ENCODE measurements at regions not wholly inside any gene's neighbourhood (a gene's known extent, or its start where the extent isn't known, plus 50 kb on each side); places are given as distances from the start of the nearest gene placed in this dataset.

GRCh38 chr1:63230722-63231121, 91.6 kb upstream of the FOXD3 start:
- Histone ChIP-seq H3K27ac (ENCODE audit: low read depth, low read length, poor library complexity, severe bottlenecking) (no peak overlapping the region), H3K9me3 (ENCODE audit: low read length) (no peaks in the 10 kb centered on the region), H3K36me3 (ENCODE audit: insufficient read depth, low read length) (no peaks in the 10 kb centered on the region), H3K4me1 (ENCODE audit: insufficient read depth, low read length, poor library complexity, severe bottlenecking) (no peaks in the 10 kb centered on the region), H3K4me3 (ENCODE audit: low read depth, low read length, poor library complexity, severe bottlenecking) (no peak overlapping the region), H3K4me2 (ENCODE audit: low read length) (no peak overlapping the region), H3K9me2 (ENCODE audit: insufficient read depth, low read length) (no peaks in the 10 kb centered on the region), H2AFZ (ENCODE audit: low read length) (no peak overlapping the region), H4K20me1 (ENCODE audit: insufficient read depth, low read length) (no peaks in the 10 kb centered on the region), H3K79me2 (ENCODE audit: insufficient read depth, low read depth, low read length) (no peaks in the 10 kb centered on the region)
- ChIA-PET POLR2A (interaction anchor here (0.6 to 0.7 kb wide), 3 partner anchors 8 to 428 kb away, joined by 4 read pairs; no protein-coding TSS in a partner anchor), CTCF (ENCODE audit: unreplicated experiment) (no interaction called here)
- no peak for DNase-seq (ENCODE audit: low spot score)
- BruUV-seq (replicated peaks): no TSS peak
- intact Hi-C loops (cut with micrococcal nuclease; ENCODE audit: unreplicated experiment): no loop called here
- TF ChIP-seq EZH2phosphoT487 (IDR thresholded peaks at IDR 0.05; ENCODE audit: borderline replicate concordance, low read depth, low read length) (no peak), CTCF (conservative IDR thresholded peaks at IDR 0.05; ENCODE audit: low read length) (no peak)

GRCh38 chr1:63238721-63239120, 83.6 kb upstream of the FOXD3 start:
- H3K4me2 ChIP-seq (ENCODE audit: low read length): no peak overlapping the region
- intact Hi-C loops (cut with micrococcal nuclease; ENCODE audit: unreplicated experiment): no loop called here

More at GRCh38 chr1:63238721-63239120, 83.6 kb upstream of the FOXD3 start:
- Histone ChIP-seq H3K27ac (ENCODE audit: low read depth, low read length, poor library complexity, severe bottlenecking) (no peak overlapping the region), H3K36me3 (ENCODE audit: insufficient read depth, low read length) (no peaks in the 10 kb centered on the region), H3K4me1 (ENCODE audit: insufficient read depth, low read length, poor library complexity, severe bottlenecking) (no peaks in the 10 kb centered on the region), H3K9me3 (ENCODE audit: low read length) (no peaks in the 10 kb centered on the region), H3K4me3 (ENCODE audit: low read depth, low read length, poor library complexity, severe bottlenecking) (no peak overlapping the region), H2AFZ (ENCODE audit: low read length) (no peak overlapping the region), H3K9me2 (ENCODE audit: insufficient read depth, low read length) (no peaks in the 10 kb centered on the region), H4K20me1 (ENCODE audit: insufficient read depth, low read length) (no peaks in the 10 kb centered on the region), H3K79me2 (ENCODE audit: insufficient read depth, low read depth, low read length) (no peaks in the 10 kb centered on the region)
- TF ChIP-seq CTCF (conservative IDR thresholded peaks at IDR 0.05; ENCODE audit: low read length): no peak
- TF ChIP-seq EZH2phosphoT487 (IDR thresholded peaks at IDR 0.05; ENCODE audit: borderline replicate concordance, low read depth, low read length): no peak
- BruUV-seq (replicated peaks): no TSS peak
- CTCF ChIA-PET (ENCODE audit: unreplicated experiment): no interaction called here
- POLR2A ChIA-PET: interaction anchor here (0.6 to 0.7 kb wide), 2 partner anchors 8 to 1411 kb away, joined by 3 to 4 read pairs; no protein-coding TSS in a partner anchor
- no peak for DNase-seq (ENCODE audit: low spot score)

Measured in OCI-LY7 (cell line).